ENCODE measurements at regions not wholly inside any gene's neighbourhood (a gene's known extent, or its start where the extent isn't known, plus 50 kb on each side); places are given as distances from the start of the nearest gene placed in this dataset.
"Not testable (repeated sequence)": the region's sequence is repeated elsewhere in the genome, so short reads cannot be mapped to it uniquely, and the experiment has no call there.

DNA sequence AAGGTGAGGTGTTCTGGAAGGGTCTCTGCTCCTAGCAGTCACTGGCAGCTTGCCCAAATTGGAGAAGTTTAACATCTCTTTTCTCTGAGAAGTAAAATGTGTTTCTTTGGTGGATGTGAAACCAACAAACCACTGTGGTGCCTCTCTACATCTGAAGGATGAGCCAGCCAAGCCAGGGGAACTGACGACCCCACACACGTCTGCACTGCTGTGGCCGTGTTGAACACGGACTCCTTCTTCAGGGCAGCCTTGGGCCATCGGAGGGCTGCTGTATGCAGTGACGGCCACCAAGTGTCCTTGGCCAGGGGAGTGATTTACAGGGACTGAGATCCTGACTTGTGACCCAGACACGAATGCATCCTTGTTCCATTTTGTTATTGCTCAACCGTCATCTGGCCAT is 207.8 kb downstream of the ACKR3 start:
- no peak for DNase-seq

DNA sequence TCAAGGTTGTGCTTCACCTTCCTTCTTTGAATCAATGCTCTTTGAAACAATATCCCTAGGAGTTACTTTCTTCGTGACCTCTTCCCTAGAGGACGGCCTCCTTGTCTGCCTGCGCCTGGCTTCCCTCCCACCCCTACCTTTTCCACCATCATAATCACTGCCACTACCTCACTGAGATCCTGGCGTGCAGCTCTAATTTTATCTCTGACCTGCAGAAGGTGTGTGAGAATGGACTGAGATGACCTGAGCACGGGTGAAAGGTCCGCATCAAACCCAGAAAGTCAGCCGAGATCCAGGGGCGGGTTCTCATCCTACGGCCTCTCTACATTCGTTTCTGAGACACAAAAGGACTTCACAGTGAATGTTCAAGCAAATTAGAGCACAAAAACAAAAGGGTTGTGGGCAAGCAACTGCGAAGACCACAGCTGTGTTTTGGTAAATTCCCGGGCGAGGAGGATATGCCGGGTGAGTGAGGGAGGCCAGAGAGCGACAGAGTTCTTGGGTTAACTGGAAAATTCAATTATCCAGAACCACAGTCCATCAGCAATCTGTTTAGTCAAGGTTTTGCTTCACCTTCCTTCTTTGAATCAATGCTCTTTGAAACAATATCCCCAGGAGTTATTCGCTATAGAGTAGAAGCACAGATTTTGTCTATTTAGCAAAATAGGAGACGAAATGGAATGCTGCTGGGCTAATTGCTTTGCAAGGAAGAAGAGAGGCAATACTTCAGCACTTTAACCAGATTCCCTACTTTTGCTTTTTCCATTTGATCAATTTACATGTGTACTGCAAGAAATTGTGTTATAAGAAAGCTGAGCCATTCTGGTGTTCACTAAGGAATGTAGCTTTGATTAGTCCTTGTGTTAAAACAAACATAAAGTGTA is 212.6 kb downstream of the ACKR3 start:
- DNase-seq: no peak

DNA sequence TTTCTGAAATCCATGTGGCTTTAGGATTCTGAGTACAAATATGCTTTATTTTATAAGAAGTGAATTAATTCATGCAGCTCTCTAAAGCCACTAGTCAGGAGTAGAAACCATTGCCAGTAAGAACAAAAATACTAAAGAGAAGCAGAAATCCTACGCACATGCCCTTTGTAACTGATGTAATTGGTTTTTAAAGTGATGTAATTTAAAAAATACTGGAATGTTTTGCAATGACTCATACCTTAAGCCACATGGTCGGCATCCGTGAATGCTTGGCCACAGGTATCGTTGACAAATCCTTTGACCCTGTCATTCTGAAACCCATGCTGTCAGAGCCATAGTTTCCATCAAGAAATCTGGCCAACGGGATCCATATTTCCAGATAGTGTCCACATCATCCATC is 213.3 kb downstream of the ACKR3 start:
- no peak for DNase-seq

DNA sequence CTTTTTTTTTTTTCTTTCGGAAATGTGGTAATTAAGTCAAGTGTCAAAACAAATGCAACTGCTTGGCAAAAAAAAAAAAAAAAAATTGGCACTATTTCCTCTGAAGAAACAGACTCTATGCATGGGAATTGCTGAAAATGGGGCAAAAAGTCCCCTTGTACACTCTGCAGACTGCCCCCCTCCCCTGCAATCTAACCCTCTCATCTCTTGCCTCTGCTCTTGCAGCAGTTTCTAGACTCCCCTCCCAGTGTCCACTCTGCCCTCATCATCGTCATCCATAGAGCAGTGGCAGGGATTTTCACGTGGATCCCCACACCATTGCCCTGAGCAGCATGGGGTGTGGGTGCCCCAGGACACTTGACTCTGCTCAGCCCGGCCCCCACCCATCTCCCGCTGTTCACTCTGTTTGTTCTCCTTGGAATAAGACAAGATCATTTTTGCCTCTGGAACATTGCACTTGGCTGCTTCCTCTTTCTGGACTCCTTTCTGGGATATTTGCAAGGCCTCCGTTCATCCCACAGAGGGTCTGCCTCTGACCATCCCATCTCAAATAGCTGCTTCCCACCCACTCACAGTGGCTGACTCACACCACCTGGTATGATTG is 213.9 kb downstream of the ACKR3 start:
- no peak for DNase-seq

DNA sequence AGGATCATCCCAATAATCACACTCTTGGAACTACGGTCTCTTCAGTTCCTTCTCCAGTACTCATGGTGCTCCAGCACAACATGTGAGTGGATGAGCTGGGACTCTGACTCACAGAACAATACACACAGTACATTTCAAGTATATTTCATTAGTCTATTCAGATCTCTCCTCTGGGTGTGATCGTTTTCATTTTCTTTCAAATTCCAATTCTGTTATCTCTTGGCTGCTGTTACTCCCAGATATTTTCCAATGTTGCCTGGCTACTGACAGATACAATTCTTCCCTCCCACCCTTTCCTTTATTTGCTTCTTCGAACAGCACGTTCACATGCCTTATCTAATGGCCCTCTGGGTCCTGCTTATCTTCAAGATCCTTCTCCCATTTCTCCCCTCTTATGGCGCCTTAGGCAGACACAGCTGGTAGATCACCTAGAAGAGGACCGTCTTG is 216.0 kb downstream of the ACKR3 start:
- DNase-seq: no peak

DNA sequence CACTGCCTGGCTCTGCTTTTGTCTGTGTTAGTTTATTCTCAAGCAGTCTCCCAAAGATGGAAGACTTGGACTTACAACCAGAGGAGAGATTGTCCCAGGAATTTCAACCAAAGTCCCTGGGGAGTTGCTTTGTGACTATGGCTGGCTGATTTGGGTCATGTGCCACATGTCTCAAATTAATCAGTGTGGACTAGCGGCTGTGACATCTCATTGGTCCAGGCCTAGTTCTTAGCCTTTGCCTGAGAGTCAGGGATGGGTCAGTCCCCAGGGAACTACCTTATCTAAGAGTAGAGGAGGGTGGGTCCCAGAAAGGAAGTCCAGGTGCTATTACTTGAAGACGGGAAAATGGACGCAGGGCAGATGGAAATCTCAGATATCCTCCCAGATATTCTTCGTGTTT is 217.1 kb downstream of the ACKR3 start:
- no peak for DNase-seq

DNA sequence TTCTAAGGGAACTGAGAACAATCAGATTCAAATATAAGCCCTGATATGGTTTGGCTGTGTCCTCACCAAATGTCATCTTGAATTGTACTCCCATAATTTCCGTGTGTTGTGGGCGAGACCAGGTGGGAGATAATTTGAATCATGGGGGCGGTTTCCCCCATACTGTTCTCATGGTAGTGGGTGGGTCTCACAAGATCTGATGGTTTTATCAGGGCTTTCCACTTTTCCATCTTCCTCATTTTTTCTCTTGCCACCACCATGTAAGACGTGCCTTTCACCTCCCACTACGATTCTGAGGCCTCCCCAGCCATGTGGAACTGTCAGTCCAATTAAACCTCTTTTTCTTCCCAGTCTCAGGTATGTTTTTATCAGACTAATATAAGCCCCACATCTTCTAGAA is 217.8 kb downstream of the ACKR3 start:
- not testable (repeated sequence) for DNase-seq

DNA sequence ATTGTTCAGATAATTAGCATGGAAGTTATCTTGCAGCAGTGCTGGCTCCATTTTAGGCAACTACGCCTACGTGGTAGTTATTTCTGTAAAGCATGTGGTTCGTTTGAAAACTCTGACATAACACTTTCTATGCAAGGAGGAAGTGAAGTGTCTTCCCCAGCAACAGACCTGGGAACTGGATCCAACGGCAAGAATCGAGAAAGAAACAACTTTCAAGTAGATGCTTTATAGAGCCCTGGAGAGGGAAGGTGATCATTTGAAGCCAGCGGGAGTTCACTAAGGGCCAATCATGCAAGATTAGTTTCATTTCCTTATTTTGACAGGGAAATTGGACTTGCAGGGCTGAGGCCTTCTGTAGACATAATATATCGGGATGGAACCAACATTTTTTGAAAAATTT is 218.3 kb downstream of the ACKR3 start:
- no peak for DNase-seq

DNA sequence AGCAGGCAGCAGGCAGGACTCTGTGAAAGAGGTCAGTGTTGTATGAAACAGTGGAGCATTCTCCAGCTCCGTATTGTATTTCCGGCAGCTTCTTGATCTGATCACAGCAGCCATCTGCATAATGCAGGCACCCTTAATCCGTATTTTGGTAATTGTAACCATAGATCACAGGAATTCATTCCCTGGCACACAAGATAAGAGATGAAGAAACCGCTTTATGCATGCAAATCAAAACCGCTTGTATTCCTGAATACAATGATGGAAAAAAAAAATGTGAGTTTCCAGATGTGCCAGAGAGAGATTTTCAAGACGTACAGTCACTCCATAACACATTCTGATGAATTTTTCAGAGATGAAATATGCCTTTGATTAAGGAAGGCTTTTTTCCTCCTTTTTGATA is 221.3 kb downstream of the ACKR3 start:
- DNase-seq: no peak

DNA sequence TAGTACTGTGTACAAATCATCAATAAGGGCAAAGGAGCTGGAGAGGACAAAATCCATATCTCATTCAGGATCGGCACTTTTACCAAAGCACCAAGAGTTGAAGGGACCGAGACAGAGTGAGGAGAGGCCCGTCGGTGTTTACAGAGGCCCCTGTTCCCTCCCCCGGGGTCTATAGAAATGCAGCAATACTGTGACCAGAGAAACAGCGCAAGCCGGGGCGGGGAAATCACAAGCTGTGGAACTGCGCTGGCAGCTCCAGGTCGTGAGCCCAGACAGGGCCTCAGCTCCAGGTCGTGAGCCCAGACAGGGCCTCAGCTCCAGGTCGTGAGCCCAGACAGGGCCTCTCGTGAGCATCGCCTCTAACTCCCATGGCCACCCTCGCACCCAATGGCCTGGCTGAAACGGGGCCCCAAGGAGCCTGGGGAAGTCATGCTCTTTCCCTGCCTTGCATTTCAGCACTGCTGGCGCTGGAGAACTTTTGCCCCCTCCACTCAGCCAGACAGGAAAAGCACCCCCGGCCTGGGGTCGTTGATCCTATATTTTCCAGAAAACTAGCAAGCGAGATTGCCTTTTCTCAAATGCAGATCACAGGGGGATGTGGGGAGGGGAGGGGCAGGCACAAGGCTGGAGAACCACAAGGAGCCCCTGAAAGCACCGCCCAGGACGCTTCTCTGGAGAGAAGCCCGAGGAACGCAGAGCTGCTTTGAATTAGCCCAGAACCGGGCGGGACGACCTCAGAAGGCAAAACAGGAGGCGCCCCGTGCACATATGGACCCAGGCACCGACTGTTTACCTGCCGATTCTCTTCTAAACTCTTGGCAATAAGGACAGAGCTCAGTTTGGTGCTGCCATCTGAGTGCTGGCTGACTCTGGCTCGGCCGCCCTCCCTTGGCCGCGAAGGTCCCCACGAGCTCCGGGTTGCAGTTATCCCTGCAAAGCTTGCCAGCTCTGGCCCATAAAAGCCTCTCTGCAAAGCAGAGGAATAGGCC is 223.7 kb downstream of the ACKR3 start:
- DNase-seq: no peak

DNA sequence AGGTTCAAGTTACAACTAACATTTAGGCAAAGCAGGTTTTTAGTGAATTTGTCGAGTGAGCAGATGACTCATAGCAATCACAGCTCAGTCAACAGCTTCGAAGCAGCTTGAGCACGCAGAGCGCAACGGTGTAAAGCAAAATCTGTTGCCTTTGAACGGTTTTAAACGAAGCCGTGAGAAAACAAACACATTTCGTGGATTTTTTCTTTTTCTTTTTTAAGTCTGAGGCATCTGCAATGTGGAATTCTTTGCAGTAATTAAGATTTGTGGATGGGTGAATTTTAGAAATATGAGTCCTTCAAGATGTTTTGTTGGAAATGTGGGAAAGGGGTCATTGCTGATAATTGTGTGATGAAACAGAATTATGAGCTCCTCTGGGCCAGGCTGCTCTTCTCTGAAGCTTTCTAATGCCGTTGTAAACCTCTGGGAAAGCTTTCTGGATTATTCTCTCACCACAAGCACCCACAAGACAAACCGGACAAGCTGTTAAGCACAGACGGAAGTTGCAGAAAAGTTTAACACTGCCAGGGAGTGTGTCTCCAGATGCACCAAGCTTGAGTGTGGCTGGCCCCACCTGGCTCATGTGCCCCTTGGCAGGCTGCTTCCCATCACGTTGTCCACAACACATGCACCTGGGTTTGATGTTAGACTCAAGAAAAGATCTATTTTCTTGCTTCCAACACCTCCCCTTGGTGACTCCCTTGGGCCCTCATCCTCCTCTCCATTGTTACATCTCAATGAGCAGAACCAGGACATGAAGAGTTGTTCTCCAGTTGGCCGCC is 224.7 kb downstream of the ACKR3 start:
- DNase-seq: no peak

DNA sequence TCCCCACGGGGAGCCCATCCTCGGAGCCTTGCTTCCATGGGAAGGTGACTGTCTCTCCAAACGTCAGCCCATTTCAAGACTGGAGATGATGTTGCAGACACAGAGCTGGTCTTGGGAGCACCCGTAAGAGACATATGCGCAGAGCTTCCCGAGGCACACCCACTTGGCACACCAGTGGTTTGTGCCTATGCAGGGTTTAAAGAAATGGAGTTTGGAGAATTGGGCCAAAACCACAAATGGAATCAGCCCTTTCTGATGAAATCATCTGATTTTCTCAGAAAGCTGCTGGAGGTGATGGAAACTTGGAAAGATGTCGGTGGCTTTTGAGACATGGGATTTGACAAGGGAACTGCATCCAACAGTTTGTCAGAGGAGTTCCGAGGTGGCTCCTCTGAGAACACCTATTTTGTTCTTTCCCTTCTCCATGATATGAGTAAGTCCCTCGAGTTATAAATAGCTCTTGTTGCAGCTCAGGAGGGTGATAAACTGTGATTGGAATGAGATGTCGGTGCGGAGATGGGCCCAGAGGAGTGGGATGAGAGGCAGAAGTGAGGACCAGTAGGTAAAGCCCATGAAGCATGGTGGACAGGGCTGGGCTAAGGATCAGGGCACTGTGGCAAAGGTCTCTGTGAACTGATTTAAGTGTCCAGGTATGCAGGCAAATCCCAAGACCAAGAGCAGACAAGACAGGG is 225.7 kb downstream of the ACKR3 start:
- no peak for DNase-seq

DNA sequence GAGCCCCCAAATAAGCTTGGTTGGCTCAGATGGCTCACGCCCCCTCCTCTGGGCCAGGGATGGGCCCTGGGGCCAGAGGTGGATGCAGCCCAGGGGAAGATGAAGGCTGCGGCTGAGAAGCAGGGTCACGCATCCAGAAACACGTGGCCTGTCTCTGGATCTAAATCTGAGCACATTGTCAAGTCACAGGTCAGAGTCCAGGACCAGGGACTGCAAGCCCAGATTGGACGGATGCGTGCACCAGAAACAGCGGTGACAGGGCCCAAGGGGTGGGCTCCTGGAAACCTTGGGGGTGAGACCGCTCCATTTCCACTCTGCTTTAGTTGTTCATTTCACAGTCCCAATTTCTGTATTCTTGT is 226.2 kb downstream of the ACKR3 start:
- DNase-seq: no peak

DNA sequence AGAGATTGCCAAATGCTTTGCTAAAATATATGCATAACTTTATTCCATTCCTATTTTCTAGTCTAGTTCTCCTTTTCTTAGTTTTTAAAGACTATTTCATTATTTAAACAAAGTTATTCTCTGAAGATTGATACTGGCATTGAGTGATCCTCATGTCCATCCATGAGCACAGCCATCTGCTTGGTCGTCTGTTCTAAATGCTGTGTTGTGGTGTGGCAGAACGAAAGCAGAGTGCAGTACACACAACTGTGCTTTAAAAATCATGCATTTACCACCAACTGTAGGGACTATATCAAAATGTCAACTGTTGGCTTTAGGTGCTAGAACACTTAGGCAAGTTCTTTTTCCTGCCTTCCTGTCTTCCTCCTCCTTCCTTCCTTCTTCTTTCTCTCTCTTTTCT is 226.6 kb downstream of the ACKR3 start:
- no peak for DNase-seq

DNA sequence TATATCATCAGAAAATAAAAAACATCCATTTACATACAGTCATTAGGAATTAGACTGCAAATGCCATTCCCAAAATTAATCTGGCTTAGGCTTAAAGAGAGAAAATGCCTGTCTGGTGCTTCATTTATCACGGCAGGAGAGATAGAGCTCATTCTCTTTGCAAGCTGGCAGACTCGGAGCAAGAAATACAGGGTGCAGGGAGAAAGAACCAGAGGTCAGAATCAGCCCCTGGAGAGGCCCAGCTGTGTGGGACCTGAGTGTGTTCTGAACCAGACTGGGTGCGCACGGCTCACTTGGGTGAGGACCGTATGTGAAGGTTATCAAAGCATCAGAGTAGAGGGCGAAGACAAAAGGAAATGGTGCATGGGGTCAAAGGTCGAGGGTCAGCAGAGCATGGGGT is 227.8 kb downstream of the ACKR3 start:
- DNase-seq: no peak

DNA sequence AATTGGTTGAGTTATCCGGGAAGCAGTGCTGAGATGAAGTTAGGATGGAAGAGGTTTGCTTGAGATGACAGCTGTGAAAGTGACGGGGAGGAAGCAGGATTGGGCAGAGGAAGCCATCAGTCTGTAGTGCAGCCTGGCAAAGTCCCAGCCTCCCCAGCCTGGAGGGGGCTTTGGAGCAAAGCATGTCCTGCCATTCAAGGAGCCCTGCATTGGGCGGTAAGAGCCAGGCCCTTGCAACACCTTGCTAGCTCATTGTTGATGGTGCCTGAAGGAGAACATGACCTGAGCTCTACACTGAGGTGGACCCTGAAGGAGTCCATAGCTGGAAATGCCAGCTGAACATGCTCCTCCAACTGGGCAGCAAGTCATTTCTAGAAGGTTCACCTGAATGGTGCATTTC is 228.9 kb downstream of the ACKR3 start:
- DNase-seq: no peak

DNA sequence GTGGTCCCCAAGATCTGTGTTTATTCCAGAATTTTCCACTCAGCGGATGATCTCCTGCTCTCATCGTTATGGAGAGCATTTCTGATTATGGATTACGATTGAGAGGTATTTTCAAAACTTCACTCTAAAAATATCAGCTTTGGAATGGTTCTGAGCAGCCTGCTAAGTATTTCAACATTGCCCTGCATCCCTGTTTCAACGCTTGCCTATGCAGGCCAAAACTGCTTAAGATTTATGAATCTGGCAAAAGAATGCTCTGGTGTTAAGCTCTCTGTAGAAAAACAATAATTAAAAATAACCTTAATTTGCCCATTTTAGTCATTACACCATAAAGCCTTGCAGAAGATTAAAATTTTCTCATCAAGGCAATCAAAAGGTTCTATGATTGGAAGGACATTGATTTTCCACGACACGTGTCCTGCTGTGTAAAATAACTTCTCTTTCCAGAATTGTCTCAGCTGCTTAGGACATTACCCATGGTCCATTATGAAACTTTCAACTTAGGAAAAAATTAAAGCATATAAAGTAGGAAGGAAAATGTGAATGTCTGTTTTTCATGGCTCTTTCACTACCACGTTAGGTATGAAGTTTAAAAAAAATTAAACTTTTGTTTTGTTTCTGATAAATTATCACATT is 229.9 kb downstream of the ACKR3 start:
- DNase-seq: no peak

DNA sequence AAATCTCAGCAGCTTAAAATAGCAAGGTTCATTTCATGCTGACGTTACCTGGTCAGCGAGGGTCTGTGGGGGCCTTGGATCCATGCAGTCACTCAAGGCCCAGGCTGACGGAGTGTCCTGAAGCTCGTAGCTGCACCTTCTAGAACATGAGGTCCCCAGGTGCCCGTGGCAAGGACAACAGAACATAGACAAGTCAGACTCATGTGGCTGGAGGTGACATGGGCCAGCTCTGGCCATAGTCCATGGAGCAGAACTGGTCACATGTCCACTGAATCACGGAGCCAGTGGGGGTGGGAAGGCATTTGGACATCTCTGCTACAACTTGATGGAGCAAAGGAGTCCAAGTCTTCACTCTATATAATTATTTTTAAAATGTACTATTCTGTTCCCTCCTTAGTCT is 233.2 kb downstream of the ACKR3 start:
- no peak for DNase-seq

DNA sequence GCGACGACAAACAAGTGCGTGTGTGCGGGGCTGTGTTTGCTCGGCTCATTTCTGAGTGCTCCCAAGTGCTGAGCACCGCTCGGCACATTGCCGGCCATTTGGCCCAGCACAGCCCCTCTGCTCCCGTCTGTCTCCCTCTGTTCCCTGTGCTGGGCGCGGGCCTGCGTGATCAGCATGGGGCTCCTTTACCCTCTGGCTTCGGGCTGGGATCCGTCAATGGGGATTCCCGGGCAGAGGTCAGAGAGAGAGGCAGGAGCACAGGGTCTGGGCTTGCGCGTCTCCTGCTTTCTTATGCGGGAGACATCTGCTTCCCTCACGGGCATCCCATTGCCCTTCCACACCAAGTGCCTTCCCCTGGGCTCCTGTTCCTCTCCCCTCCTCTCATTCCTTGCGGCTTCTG is 234.0 kb downstream of the ACKR3 start:
- DNase-seq: no peak

DNA sequence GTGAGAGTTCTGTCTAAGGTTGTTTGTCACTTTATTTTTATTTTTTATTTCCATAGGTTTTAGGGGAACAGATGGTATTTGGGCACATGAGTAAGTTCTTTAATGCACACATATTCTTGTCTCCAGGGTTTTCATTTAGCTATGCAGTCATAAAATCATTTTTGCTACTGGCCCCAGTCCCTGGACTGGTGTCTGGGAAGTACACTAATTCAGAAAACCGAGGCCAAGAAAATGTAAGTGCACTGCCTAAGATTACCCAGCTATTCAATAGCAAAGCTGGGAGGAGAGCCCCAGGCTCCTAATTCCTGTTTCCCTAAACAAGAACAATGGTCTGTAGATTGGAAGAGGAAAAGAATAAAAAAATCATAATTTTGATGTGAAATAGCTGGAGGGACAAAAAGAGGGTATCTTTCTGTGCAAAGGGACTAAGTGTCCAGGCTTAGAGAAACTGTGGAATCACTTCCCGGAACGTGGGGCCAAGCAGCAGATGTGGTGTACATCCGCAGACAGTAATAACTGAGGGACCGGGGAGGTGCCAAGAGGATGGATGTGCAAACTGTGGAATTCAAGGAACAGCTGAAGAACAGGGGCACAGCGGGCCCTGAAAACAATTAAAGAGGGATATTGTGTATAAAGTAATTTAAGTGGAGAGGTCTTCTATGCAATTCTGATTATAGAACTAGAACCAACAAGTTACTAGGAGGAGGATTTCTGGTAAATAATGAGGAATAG is 236.3 kb downstream of the ACKR3 start:
- DNase-seq: no peak

DNA sequence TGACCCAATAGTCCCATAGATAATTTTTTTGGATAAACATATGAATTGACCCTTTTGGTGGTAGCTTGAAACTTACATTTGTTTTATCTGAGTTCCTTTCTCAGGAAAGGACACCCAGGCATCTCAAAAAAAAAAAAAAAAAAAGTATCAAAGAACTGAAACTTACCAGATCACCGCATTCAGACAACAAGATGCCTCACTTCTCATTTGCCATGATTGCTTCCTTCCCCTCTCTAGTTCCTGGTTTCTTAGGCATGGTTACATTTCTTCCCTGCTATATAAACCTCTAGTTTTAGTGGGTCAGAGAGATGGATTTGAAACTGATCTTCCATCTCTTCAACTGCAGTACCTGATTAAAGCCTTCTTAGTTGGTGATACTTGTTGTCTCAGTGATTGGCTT is 240.1 kb downstream of the ACKR3 start:
- DNase-seq: no peak

Data from CD4-positive, alpha-beta T cell treated with Interleukin-17A for 4 hours (primary cell).